Prostate gland (tissue), 2 donors: ENCODE measurements at regions not wholly inside any gene's neighbourhood (a gene's known extent, or its start where the extent isn't known, plus 50 kb on each side); places are given as distances from the start of the nearest gene placed in this dataset.
"Not testable (repeated sequence)": the region's sequence is repeated elsewhere in the genome, so short reads cannot be mapped to it uniquely, and the experiment has no call there.

Source experiments
- DNase-seq: peaks from one replicate; pipeline ENCODE4 v3.0.0-alpha.2; 2019; ENCODE audit warnings: low spot score
- H3K27ac ChIP-seq, 2 donors: fragments of 200-600 bp; sonication (generic); 2 replicates each; pipeline ENCODE4 v1.5.1; 2017 to 2019
- H3K27me3 ChIP-seq: fragments of 200-600 bp; sonication (generic); replicated peaks from 2 replicates; pipeline ENCODE4 v1.5.1; 2019; ENCODE audit not compliant: insufficient read depth
- H3K36me3 ChIP-seq, 2 donors: fragments of 200-600 bp; sonication (generic); 1 replicate in 1 of 2; 2 replicates in 1 of 2; pipeline versions ENCODE4 v1.5.1 to v1.8.1; 2017 to 2019
- H3K4me1 ChIP-seq: fragments of 200-600 bp; sonication (generic); replicated peaks from 2 replicates; pipeline ENCODE4 v1.5.1; 2019
- H3K4me3 ChIP-seq, 2 donors: fragments of 200-600 bp; sonication (generic); 2 replicates each; pipeline ENCODE4 v1.5.1; 2017 to 2019
- H3K9me3 ChIP-seq: fragments of 200-600 bp; sonication (generic); 2 replicates; pipeline ENCODE4 v1.5.1; 2017
- POLR2A ChIP-seq: fragments of 450-650 bp; IDR thresholded peaks from one replicate; pipeline ENCODE4 v1.6.1; 2016; ENCODE audit warnings: antibody characterized with exemption, mild to moderate bottlenecking
- POLR2AphosphoS5 ChIP-seq: sonication (generic); formaldehyde crosslinking; IDR thresholded peaks from one replicate; pipeline ENCODE4 v1.6.1; 2017; ENCODE audit warnings: antibody characterized with exemption
- WGBS: methylation state at CpG from one replicate; pipeline ENCODE4 v1.1.5; 2018; 5-methylcytosine and 5-hydroxymethylcytosine counted together
- intact Hi-C: fragments of 100-400 bp; cut with DNase I; formaldehyde crosslinking; loops from one replicate; pipeline ENCODE4 v1.14.2; 2022
- TF ChIP-seq, protein P1 (sequence below), 4 experiments: fragments of 200-600 bp in 2 of 4; fragments of 450-650 bp in 2 of 4; sonication (generic) in 2 of 4; IDR thresholded peaks; 1 replicate in 3 of 4; 2 replicates in 1 of 4; pipeline ENCODE4 v1.5.1; 2016 to 2019; ENCODE audit warnings: antibody characterized with exemption in 4 of 4, mild to moderate bottlenecking in 2 of 4, moderate library complexity in 2 of 4

DNA sequence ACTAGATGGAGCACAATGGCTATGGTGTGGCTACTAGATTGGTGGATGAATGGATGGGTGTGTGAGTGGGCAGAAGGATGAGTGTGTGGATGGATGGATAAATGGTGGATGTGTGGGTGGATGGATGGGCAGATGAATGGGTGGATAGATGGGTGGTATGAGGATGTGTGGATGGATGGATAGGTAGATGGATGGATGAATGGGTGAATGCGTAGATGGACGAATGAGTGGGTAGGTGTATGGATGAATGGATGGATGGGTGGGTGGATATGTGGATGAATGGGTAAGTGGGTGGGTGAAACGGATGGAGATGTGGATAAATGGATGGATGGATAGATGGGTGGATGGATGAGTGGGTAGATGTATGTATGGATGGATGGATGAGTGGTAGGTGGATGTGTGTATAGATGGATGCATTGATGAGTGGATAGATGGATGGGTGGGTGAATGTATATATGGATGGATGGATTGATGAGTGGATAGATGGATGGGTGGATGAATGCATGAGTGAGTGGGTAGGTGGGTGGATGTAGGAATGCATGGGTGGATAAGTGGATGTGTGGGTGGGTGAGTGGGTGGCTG, 114.2 kb downstream of the TEX29 start:
- H3K27me3 ChIP-seq = no peaks in the 10 kb centered on the region
- intact Hi-C loops = no loop called here
- H3K4me3 ChIP-seq = no peak overlapping the region
- no peaks in the 10 kb centered on the region for H3K36me3 ChIP-seq
- DNase-seq = no peak
- H3K9me3 ChIP-seq = no peaks in the 10 kb centered on the region
- 64% methylated on average over 3 of the region's 3 CpGs for WGBS
- H3K4me1 ChIP-seq = no peaks in the 10 kb centered on the region
- TF ChIP-seq POLR2A (no peak), POLR2AphosphoS5 (no peak)
- TF ChIP-seq, protein P1, sequence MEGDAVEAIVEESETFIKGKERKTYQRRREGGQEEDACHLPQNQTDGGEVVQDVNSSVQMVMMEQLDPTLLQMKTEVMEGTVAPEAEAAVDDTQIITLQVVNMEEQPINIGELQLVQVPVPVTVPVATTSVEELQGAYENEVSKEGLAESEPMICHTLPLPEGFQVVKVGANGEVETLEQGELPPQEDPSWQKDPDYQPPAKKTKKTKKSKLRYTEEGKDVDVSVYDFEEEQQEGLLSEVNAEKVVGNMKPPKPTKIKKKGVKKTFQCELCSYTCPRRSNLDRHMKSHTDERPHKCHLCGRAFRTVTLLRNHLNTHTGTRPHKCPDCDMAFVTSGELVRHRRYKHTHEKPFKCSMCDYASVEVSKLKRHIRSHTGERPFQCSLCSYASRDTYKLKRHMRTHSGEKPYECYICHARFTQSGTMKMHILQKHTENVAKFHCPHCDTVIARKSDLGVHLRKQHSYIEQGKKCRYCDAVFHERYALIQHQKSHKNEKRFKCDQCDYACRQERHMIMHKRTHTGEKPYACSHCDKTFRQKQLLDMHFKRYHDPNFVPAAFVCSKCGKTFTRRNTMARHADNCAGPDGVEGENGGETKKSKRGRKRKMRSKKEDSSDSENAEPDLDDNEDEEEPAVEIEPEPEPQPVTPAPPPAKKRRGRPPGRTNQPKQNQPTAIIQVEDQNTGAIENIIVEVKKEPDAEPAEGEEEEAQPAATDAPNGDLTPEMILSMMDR (IDR thresholded peaks at IDR 0.05) = no peak
- no peak overlapping the region for H3K27ac ChIP-seq

DNA sequence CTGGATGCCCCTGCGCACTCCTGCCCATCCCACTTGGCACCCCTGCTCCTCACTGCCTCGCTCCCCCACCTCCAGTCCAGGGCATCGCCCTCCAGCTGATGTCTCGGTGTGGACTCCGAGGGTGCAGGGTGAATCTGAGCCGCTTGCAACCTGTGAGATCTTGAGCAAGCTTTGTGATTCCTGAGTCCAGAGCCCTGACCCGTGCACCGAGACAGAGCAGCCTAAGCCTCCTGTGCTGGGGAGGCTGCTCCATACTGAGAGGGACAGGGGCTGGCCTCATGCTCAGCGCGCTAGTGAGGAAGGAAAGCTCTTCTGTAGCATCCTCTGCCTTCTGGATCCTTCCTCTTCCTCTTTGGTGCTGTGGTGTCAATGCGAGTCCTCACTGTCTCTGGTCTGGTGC, 116.0 kb downstream of the TEX29 start:
- no peaks in the 10 kb centered on the region for H3K36me3 ChIP-seq
- intact Hi-C loops = no loop called here
- DNase-seq = no peak
- TF ChIP-seq, protein P1 (IDR thresholded peaks at IDR 0.05) = no peak
- TF ChIP-seq POLR2AphosphoS5 (no peak), POLR2A (no peak)
- no peaks in the 10 kb centered on the region for H3K27me3 ChIP-seq
- H3K4me3 ChIP-seq = no peak overlapping the region
- no peaks in the 10 kb centered on the region for H3K4me1 ChIP-seq
- 86% methylated on average over 11 of the region's 11 CpGs for WGBS
- H3K27ac ChIP-seq = no peak overlapping the region
- H3K9me3 ChIP-seq = no peaks in the 10 kb centered on the region

DNA sequence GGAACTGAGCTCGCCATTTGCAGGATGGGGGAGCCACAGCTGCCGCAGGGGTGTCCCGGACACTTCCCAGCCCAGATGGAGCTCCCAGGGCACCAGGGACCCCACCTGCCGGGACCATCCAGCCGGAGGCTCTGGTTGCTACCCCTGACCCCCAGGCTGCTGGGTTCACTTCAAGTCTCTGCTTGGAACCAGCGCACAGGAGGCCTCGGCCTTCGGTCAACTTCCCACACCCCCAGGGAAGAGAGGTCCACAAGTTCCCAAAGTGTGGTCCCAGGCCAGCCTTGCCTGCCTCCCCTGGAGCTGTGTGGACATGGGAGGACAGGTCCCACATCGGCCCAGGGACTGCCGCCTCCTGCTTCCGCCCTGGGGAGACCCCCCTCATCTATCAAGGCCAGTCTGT, 117.0 kb downstream of the TEX29 start:
- intact Hi-C loops = no loop called here
- Histone ChIP-seq H3K4me1 (no peaks in the 10 kb centered on the region), H3K4me3 (no peak overlapping the region), H3K36me3 (no peaks in the 10 kb centered on the region), H3K27ac (no peak overlapping the region), H3K9me3 (no peaks in the 10 kb centered on the region), H3K27me3 (no peaks in the 10 kb centered on the region)
- DNase-seq = no peak
- TF ChIP-seq POLR2A (no peak), POLR2AphosphoS5 (no peak)
- TF ChIP-seq, protein P1 (IDR thresholded peaks at IDR 0.05) = no peak
- 97% methylated on average over 10 of the region's 11 CpGs for WGBS

DNA sequence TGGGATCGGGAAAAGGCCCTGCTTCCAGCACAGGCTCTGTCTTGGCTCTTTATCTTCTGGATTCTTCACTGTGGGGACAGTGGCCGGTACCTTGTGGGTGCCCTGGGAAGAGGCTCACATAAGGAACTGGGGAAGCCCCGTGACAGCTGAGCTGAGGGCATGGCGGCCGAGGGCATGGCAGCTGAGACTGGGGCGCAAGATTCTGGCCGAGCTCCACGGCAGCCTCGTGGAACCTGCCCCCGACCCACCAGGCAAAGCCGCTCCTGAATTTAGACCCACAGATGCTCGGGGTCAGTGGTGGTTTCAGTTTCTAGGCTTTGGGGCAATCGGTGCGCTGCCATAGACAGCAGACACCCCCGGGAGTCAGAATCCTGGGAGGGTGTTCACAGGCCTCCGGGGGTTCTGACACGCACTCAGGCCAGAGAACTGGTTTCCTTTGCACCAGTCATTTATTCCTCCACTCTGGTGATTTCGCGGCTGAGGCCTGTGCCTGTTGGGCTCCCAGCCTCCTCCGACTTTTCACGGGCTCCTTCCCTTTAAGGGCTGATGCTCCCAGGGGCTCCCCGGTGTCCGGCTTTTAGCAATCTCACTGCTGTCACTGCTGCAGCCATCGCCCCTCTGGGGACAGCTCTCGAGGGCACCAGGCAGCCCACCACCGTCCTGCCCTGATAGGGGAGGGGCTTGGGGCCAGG, 117.6 kb downstream of the TEX29 start:
- DNase-seq = no peak
- TF ChIP-seq POLR2A (no peak), POLR2AphosphoS5 (no peak)
- TF ChIP-seq, protein P1 (IDR thresholded peaks at IDR 0.05) = no peak
- Histone ChIP-seq H3K27me3 (no peaks in the 10 kb centered on the region), H3K9me3 (no peaks in the 10 kb centered on the region), H3K4me1 (no peaks in the 10 kb centered on the region), H3K36me3 (no peaks in the 10 kb centered on the region), H3K4me3 (no peak overlapping the region), H3K27ac (no peak overlapping the region)
- intact Hi-C loops = no loop called here
- WGBS = 89% methylated on average over 26 of the region's 26 CpGs

DNA sequence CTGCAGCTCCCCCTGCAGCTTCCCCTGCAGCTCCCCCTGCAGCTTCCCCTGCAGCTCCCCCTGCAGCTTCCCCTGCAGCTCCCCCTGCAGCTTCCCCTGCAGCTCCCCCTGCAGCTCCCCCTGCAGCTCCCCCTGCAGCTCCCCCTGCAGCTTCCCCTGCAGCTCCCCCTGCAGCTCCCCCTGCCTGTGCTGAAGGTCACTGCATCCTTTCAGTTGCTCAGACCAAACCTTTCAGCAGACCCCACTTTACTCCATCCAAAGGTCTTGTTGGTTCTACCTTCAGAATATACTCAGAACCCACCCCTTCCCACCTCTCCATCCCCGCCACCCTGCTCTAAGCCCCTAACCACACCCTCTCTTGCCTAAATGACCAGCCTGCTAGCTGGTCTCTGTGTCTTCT, 120.0 kb downstream of the TEX29 start:
- H3K27me3 ChIP-seq, H3K27ac ChIP-seq, intact Hi-C loops, H3K9me3 ChIP-seq, DNase-seq, H3K4me3 ChIP-seq, H3K4me1 ChIP-seq, H3K36me3 ChIP-seq: not testable (repeated sequence)
- 78% methylated on average over 1 of the region's 1 CpG for WGBS
